A673 (cell line): ENCODE measurements at regions not wholly inside any gene's neighbourhood (a gene's known extent, or its start where the extent isn't known, plus 50 kb on each side); places are given as distances from the start of the nearest gene placed in this dataset.

Source experiments
- BruUV-seq: library from RNA; stranded (reverse); fragments of 400-500 nt; replicated peaks from 2 replicates; lab custom pipeline; 2021; lab: Mats Ljungman, UMichigan
- CTCF ChIA-PET: fragments of 300-600 bp; sonication (Branson Sonifier 250); formaldehyde crosslinking; loops from one replicate; lab custom pipeline; 2022; ENCODE audit warnings: antibody characterized with exemption; lab: Charles Lee
- POLR2A ChIA-PET: fragments of 300-600 bp; sonication (Branson Sonifier 250); formaldehyde crosslinking; loops from one replicate; lab custom pipeline; 2022; ENCODE audit warnings: antibody characterized with exemption; ENCODE audit not compliant: low non-redundant PET; lab: Charles Lee
- DNase-seq: peaks from one replicate; pipeline ENCODE4 v3.0.0-alpha.2; 2015; ENCODE audit warnings: low spot score
- H3K27ac ChIP-seq: fragments of 200-600 bp; sonication (generic); 2 replicates; pipeline ENCODE4 v1.5.1; 2016; ENCODE audit warnings: mixed run types, low read depth, mild to moderate bottlenecking, mixed read lengths, antibody characterized with exemption, low read length; ENCODE audit not compliant: poor library complexity, severe bottlenecking
- H3K27me3 ChIP-seq: fragments of 200-600 bp; sonication (generic); replicated peaks from 2 replicates; pipeline ENCODE4 v1.6.1; 2017; ENCODE audit warnings: mixed run types, low read depth, mild to moderate bottlenecking, mixed read lengths, antibody characterized with exemption, low read length; ENCODE audit not compliant: insufficient read depth, poor library complexity
- H3K36me3 ChIP-seq: fragments of 200-600 bp; sonication (generic); 2 replicates; pipeline ENCODE4 v1.6.1; 2016; ENCODE audit warnings: mixed run types, mild to moderate bottlenecking, mixed read lengths, antibody characterized with exemption, low read length; ENCODE audit not compliant: insufficient read depth, poor library complexity, severe bottlenecking
- H3K4me1 ChIP-seq: fragments of 200-600 bp; sonication (generic); 2 replicates; pipeline ENCODE4 v1.6.1; 2017; ENCODE audit warnings: mixed run types, mild to moderate bottlenecking, mixed read lengths, antibody characterized with exemption, low read length; ENCODE audit not compliant: insufficient read depth, poor library complexity, severe bottlenecking
- H3K4me3 ChIP-seq: fragments of 200-600 bp; sonication (generic); 2 replicates; pipeline ENCODE4 v1.5.1; 2016; ENCODE audit warnings: low read depth, mixed run types, mild to moderate bottlenecking, mixed read lengths, low read length; ENCODE audit not compliant: poor library complexity, severe bottlenecking
- H3K9me3 ChIP-seq: fragments of 200-600 bp; sonication (generic); 2 replicates; pipeline ENCODE4 v1.6.1; 2016; ENCODE audit warnings: mixed run types, low read depth, mild to moderate bottlenecking, mixed read lengths, antibody characterized with exemption, low read length; ENCODE audit not compliant: poor library complexity, severe bottlenecking
- EZH2 ChIP-seq: fragments of 200-600 bp; sonication (generic); IDR thresholded peaks from 2 replicates; pipeline ENCODE4 v1.6.1; 2017; ENCODE audit warnings: borderline replicate concordance, low read depth, mild to moderate bottlenecking, mixed read lengths, antibody characterized with exemption, low read length; ENCODE audit not compliant: poor library complexity, severe bottlenecking
- intact Hi-C: fragments of 100-400 bp; cut with micrococcal nuclease; formaldehyde crosslinking; loops from one replicate; pipeline ENCODE4 v1.10.0; 2022; ENCODE audit not compliant: unreplicated experiment
- TF ChIP-seq, protein P1 (sequence below): fragments of 300-800, 200-600 bp; sonication (generic); conservative IDR thresholded peaks from 2 replicates; pipeline ENCODE4 v1.5.1; 2017; ENCODE audit warnings: low read depth, mild to moderate bottlenecking, antibody characterized with exemption, low read length, moderate library complexity, mixed read lengths

DNA sequence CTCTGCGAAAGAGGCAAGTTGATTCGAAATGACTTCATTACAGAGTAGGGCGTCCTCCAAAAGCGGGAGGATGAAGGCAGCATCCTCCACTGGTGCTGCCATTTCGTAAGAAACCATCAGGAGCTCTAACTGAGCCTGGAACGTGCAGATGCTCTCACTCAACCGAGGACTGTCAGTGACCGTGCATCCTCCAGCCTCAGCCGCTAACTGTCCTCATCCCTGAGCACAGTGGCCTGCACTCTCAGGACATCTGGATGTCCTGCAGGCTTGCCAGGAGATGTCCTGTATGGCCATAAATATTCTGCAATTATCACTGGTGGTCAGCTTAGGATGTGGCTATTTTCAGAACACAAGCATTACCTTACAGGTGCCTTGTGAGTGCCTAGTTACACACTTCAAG, 107.1 kb upstream of the ADRA2C start:
- no peak for DNase-seq
- H3K27ac ChIP-seq: peak overlapping the region; percentile 70
- BruUV-seq: no TSS peak
- TF ChIP-seq, protein P1, sequence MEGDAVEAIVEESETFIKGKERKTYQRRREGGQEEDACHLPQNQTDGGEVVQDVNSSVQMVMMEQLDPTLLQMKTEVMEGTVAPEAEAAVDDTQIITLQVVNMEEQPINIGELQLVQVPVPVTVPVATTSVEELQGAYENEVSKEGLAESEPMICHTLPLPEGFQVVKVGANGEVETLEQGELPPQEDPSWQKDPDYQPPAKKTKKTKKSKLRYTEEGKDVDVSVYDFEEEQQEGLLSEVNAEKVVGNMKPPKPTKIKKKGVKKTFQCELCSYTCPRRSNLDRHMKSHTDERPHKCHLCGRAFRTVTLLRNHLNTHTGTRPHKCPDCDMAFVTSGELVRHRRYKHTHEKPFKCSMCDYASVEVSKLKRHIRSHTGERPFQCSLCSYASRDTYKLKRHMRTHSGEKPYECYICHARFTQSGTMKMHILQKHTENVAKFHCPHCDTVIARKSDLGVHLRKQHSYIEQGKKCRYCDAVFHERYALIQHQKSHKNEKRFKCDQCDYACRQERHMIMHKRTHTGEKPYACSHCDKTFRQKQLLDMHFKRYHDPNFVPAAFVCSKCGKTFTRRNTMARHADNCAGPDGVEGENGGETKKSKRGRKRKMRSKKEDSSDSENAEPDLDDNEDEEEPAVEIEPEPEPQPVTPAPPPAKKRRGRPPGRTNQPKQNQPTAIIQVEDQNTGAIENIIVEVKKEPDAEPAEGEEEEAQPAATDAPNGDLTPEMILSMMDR: no peak
- TF ChIP-seq EZH2: no peak
- peaks cover 49% of the 10 kb centered on the region for H3K4me1 ChIP-seq
- ChIA-PET POLR2A (no interaction called here), CTCF (no interaction called here)
- no peak overlapping the region for H3K4me3 ChIP-seq
- H3K27me3 ChIP-seq: no peaks in the 10 kb centered on the region
- no peaks in the 10 kb centered on the region for H3K36me3 ChIP-seq
- intact Hi-C loops: no loop called here
- no peaks in the 10 kb centered on the region for H3K9me3 ChIP-seq

DNA sequence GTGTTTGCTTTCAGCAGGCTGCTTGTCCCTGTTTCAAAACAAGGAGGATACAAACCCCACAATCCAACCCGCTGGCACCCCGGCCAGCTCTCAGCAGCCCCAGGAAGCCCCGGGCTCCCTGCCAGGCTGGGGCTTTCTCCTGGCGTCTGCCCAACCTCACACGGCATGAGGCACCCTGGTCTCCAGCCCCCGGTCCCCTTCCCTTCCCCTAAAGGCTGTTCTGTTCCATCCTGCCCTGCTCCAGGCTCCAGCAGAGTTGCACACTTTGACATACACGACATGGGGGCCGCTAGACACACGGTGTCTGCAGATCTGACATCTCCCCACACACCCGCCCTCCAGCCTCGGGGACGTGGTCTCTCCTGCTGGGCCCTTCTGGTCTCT, 107.7 kb upstream of the ADRA2C start:
- CTCF ChIA-PET: no interaction called here
- H3K27me3 ChIP-seq: no peaks in the 10 kb centered on the region

DNA sequence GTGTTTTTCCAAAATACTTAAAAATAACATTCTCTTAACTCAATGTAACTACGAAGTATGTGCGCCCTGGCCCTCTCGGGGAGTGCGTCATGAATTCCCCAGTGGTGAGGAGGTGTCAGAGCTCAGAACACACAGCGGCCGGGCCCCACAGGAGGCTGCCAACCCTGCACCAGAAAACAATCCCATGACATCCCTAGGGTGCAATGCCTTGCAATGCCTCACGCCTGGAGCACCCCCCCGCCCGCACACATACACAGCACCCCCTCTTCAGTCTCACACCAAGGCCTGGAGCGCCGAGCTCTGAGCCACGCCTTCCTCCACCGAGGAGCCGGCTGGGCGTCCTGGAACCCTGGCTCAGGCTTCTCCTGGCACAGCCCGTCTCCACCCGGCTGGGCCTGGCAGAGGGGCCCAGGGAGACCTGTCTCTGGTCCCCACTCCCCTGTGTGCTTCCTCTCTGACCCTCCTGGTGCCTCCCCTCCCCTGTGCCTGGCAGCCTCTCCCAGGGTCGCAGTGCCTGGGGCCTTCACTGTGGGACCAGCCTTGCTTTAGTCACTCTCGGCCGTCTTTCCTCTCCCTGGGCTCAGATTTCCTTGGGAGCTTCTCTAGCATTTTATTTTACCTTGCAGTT, 108.2 kb upstream of the ADRA2C start:
- ChIA-PET CTCF (no interaction called here), POLR2A (no interaction called here)
- Histone ChIP-seq H3K4me1 (peaks cover 49% of the 10 kb centered on the region), H3K27ac (peak overlapping the region; percentile 70), H3K9me3 (no peaks in the 10 kb centered on the region), H3K27me3 (no peaks in the 10 kb centered on the region), H3K4me3 (no peak overlapping the region), H3K36me3 (no peaks in the 10 kb centered on the region)
- no TSS peak for BruUV-seq
- no peak for TF ChIP-seq EZH2
- intact Hi-C loops: no loop called here
- DNase-seq: peak; percentile 45

More for the DNA sequence above, 107.7 kb upstream of the ADRA2C start:
- BruUV-seq: no TSS peak
- peak; percentile 51 for DNase-seq
- Histone ChIP-seq H3K4me1 (peaks cover 49% of the 10 kb centered on the region), H3K27ac (peak overlapping the region; percentile 70), H3K9me3 (no peaks in the 10 kb centered on the region), H3K36me3 (no peaks in the 10 kb centered on the region), H3K4me3 (no peak overlapping the region)
- intact Hi-C loops: no loop called here
- POLR2A ChIA-PET: no interaction called here
- TF ChIP-seq, protein P1: no peak
- no peak for TF ChIP-seq EZH2
